Prostate gland (tissue), 2 donors: ENCODE measurements at regions not wholly inside any gene's neighbourhood (a gene's known extent, or its start where the extent isn't known, plus 50 kb on each side); places are given as distances from the start of the nearest gene placed in this dataset.

Experiments used
- POLR2A ChIP-seq: fragments of 450-650 bp; IDR thresholded peaks from one replicate; pipeline ENCODE4 v1.6.1; 2016; ENCODE audit warnings: antibody characterized with exemption, mild to moderate bottlenecking
- POLR2AphosphoS5 ChIP-seq: sonication (generic); formaldehyde crosslinking; IDR thresholded peaks from one replicate; pipeline ENCODE4 v1.6.1; 2017; ENCODE audit warnings: antibody characterized with exemption
- TF ChIP-seq, protein P1 (sequence below), 4 experiments: fragments of 200-600 bp in 2 of 4; fragments of 450-650 bp in 2 of 4; sonication (generic) in 2 of 4; IDR thresholded peaks; 1 replicate in 3 of 4; 2 replicates in 1 of 4; pipeline ENCODE4 v1.5.1; 2016 to 2019; ENCODE audit warnings: antibody characterized with exemption in 4 of 4, mild to moderate bottlenecking in 2 of 4, moderate library complexity in 2 of 4

DNA sequence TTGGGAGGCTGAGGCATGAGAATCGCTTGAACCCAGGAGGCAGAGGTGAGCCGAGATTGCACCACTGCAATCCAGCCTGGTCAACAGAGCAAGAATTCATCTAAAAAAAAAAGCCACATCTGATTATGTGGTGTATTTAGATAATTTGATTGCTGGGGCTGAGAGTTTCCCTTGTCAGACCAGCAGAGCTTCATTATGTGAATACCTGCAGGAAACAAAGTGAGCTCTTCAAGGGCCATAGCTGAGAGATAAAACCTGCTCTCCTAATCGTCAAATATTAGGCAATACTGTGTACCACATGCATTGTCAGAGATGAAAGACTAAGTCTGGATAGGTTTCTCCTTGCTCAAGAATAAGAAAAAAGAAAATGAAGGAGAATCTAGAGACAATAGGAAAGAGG lies 800.0 kb upstream of the IGFBP7 start:
- TF ChIP-seq, protein P1, sequence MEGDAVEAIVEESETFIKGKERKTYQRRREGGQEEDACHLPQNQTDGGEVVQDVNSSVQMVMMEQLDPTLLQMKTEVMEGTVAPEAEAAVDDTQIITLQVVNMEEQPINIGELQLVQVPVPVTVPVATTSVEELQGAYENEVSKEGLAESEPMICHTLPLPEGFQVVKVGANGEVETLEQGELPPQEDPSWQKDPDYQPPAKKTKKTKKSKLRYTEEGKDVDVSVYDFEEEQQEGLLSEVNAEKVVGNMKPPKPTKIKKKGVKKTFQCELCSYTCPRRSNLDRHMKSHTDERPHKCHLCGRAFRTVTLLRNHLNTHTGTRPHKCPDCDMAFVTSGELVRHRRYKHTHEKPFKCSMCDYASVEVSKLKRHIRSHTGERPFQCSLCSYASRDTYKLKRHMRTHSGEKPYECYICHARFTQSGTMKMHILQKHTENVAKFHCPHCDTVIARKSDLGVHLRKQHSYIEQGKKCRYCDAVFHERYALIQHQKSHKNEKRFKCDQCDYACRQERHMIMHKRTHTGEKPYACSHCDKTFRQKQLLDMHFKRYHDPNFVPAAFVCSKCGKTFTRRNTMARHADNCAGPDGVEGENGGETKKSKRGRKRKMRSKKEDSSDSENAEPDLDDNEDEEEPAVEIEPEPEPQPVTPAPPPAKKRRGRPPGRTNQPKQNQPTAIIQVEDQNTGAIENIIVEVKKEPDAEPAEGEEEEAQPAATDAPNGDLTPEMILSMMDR (IDR thresholded peaks at IDR 0.05): no peak
- TF ChIP-seq POLR2A: no peak
- TF ChIP-seq POLR2AphosphoS5: no peak
